Activated T-cell treated with anti-CD3 and anti-CD28 coated beads, Interleukin-2, amount 50 U/mL, for 24 hours (primary cell): ENCODE measurements at regions not wholly inside any gene's neighbourhood (a gene's known extent, or its start where the extent isn't known, plus 50 kb on each side); places are given as distances from the start of the nearest gene placed in this dataset.

Source experiments
- DNase-seq: peaks from one replicate; pipeline ENCODE4 v3.0.0-alpha.2; 2020
- H3K27ac Mint-ChIP-seq: 2 replicates; pipeline ENCODE4 v1.8.0; 2020; ENCODE audit warnings: mild to moderate bottlenecking, mixed read lengths
- H3K27me3 Mint-ChIP-seq: 2 replicates; pipeline ENCODE4 v1.8.0; 2020; ENCODE audit warnings: mixed read lengths
- H3K36me3 Mint-ChIP-seq: 2 replicates; pipeline ENCODE4 v1.8.0; 2020; ENCODE audit warnings: low read depth, mixed read lengths
- H3K4me1 Mint-ChIP-seq: 2 replicates; pipeline ENCODE4 v1.8.0; 2020; ENCODE audit warnings: low read depth, mixed read lengths
- H3K4me3 Mint-ChIP-seq: 2 replicates; pipeline ENCODE4 v1.8.0; 2020; ENCODE audit warnings: mild to moderate bottlenecking, moderate library complexity, mixed read lengths
- H3K9me3 Mint-ChIP-seq: 2 replicates; pipeline ENCODE4 v1.8.0; 2020; ENCODE audit warnings: mixed read lengths

- Mint-ChIP-seq H3K9me3 (no peaks in the 10 kb centered on the region), H3K27me3 (peaks cover 25% of the 10 kb centered on the region), H3K4me1 (no peaks in the 10 kb centered on the region), H3K4me3 (no peak overlapping the region), H3K36me3 (no peaks in the 10 kb centered on the region), H3K27ac (no peak overlapping the region)
- DNase-seq = no peak
These were observed 58.0 kb upstream of the SALL4 start for GRCh38 chr20:51860111-51860882.

GRCh38 chr20:51856432-51856831, 54.1 kb upstream of the SALL4 start:
- Mint-ChIP-seq H3K27ac (no peak overlapping the region), H3K36me3 (no peaks in the 10 kb centered on the region), H3K27me3 (peaks cover 12% of the 10 kb centered on the region), H3K4me3 (no peak overlapping the region), H3K4me1 (no peaks in the 10 kb centered on the region), H3K9me3 (no peaks in the 10 kb centered on the region)
- DNase-seq = no peak

- no peaks in the 10 kb centered on the region for H3K4me1 Mint-ChIP-seq
- H3K27me3 Mint-ChIP-seq = peaks cover 12% of the 10 kb centered on the region
- no peak for DNase-seq
- no peak overlapping the region for H3K27ac Mint-ChIP-seq
- no peaks in the 10 kb centered on the region for H3K9me3 Mint-ChIP-seq
- H3K36me3 Mint-ChIP-seq = no peaks in the 10 kb centered on the region
- no peak overlapping the region for H3K4me3 Mint-ChIP-seq
These were observed 52.6 kb upstream of the SALL4 start for GRCh38 chr20:51854921-51855320.
